ENCODE measurements at regions not wholly inside any gene's neighbourhood (a gene's known extent, or its start where the extent isn't known, plus 50 kb on each side); places are given as distances from the start of the nearest gene placed in this dataset.

- no peak overlapping the region for H3K9ac ChIP-seq (ENCODE audit: low read length)
- no peaks in the 10 kb centered on the region for H3K36me3 ChIP-seq (ENCODE audit: insufficient read depth, low read length)
- H3K79me2 ChIP-seq (ENCODE audit: low read length) = no peaks in the 10 kb centered on the region
- no peaks in the 10 kb centered on the region for H3K27me3 ChIP-seq (ENCODE audit: low read length)
- no peak for DNase-seq
- H3K4me2 ChIP-seq (ENCODE audit: low read depth, low read length, poor library complexity, severe bottlenecking) = no peak overlapping the region
- no peak overlapping the region for H3K27ac ChIP-seq (ENCODE audit: low read length)
- H3K9me3 ChIP-seq (ENCODE audit: low read length) = no peaks in the 10 kb centered on the region
- H2AFZ ChIP-seq (ENCODE audit: low read length) = no peak overlapping the region
- H3K4me1 ChIP-seq (ENCODE audit: low read length) = no peaks in the 10 kb centered on the region
- no peaks in the 10 kb centered on the region for H4K20me1 ChIP-seq (ENCODE audit: insufficient read depth, low read depth, low read length)
- no peaks in the 10 kb centered on the region for H3K9me2 ChIP-seq (replicated peaks; ENCODE audit: insufficient read depth, low read length)
- no peak overlapping the region for H3K4me3 ChIP-seq (ENCODE audit: low read length)
Observed at GRCh38 chr22:47797342-47797945, 1035.0 kb downstream of the TBC1D22A start.

- H3K9ac ChIP-seq (ENCODE audit: low read length) = no peak overlapping the region
- no peak for DNase-seq
Observed at GRCh38 chr22:47796128-47796908, 1033.9 kb downstream of the TBC1D22A start.

GRCh38 chr22:47795477-47796127 is 1033.2 kb downstream of the TBC1D22A start:
- Histone ChIP-seq H3K4me1 (ENCODE audit: low read length) (no peaks in the 10 kb centered on the region), H3K4me3 (ENCODE audit: low read length) (no peak overlapping the region), H2AFZ (ENCODE audit: low read length) (no peak overlapping the region), H3K36me3 (ENCODE audit: insufficient read depth, low read length) (no peaks in the 10 kb centered on the region), H3K27me3 (ENCODE audit: low read length) (no peaks in the 10 kb centered on the region), H3K4me2 (ENCODE audit: low read depth, low read length, poor library complexity, severe bottlenecking) (no peak overlapping the region), H3K9me3 (ENCODE audit: low read length) (no peaks in the 10 kb centered on the region), H3K79me2 (ENCODE audit: low read length) (no peaks in the 10 kb centered on the region), H3K9me2 (replicated peaks; ENCODE audit: insufficient read depth, low read length) (no peaks in the 10 kb centered on the region), H3K9ac (ENCODE audit: low read length) (no peak overlapping the region), H3K27ac (ENCODE audit: low read length) (no peak overlapping the region), H4K20me1 (ENCODE audit: insufficient read depth, low read depth, low read length) (no peaks in the 10 kb centered on the region)
- no peak for DNase-seq

More at GRCh38 chr22:47796128-47796908, 1033.9 kb downstream of the TBC1D22A start:
- no peak overlapping the region for H3K4me3 ChIP-seq (ENCODE audit: low read length)
- no peak overlapping the region for H3K4me2 ChIP-seq (ENCODE audit: low read depth, low read length, poor library complexity, severe bottlenecking)
- H3K27me3 ChIP-seq (ENCODE audit: low read length) = no peaks in the 10 kb centered on the region
- no peak overlapping the region for H2AFZ ChIP-seq (ENCODE audit: low read length)
- H3K4me1 ChIP-seq (ENCODE audit: low read length) = no peaks in the 10 kb centered on the region
- H3K79me2 ChIP-seq (ENCODE audit: low read length) = no peaks in the 10 kb centered on the region
- H3K36me3 ChIP-seq (ENCODE audit: insufficient read depth, low read length) = no peaks in the 10 kb centered on the region
- H3K27ac ChIP-seq (ENCODE audit: low read length) = no peak overlapping the region
- no peaks in the 10 kb centered on the region for H3K9me2 ChIP-seq (replicated peaks; ENCODE audit: insufficient read depth, low read length)
- no peaks in the 10 kb centered on the region for H4K20me1 ChIP-seq (ENCODE audit: insufficient read depth, low read depth, low read length)
- no peaks in the 10 kb centered on the region for H3K9me3 ChIP-seq (ENCODE audit: low read length)

GRCh38 chr22:47794851-47795250 is 1032.4 kb downstream of the TBC1D22A start:
- no peak for DNase-seq

GRCh38 chr22:47793304-47794101 is 1031.1 kb downstream of the TBC1D22A start:
- H3K4me3 ChIP-seq (ENCODE audit: low read length) = no peak overlapping the region
- H3K79me2 ChIP-seq (ENCODE audit: low read length) = no peaks in the 10 kb centered on the region
- H3K9ac ChIP-seq (ENCODE audit: low read length) = no peak overlapping the region
- H3K27ac ChIP-seq (ENCODE audit: low read length) = no peak overlapping the region
- H4K20me1 ChIP-seq (ENCODE audit: insufficient read depth, low read depth, low read length) = no peaks in the 10 kb centered on the region
- no peaks in the 10 kb centered on the region for H3K27me3 ChIP-seq (ENCODE audit: low read length)
- H3K9me3 ChIP-seq (ENCODE audit: low read length) = no peaks in the 10 kb centered on the region
- H3K4me2 ChIP-seq (ENCODE audit: low read depth, low read length, poor library complexity, severe bottlenecking) = no peak overlapping the region
- no peaks in the 10 kb centered on the region for H3K4me1 ChIP-seq (ENCODE audit: low read length)
- no peaks in the 10 kb centered on the region for H3K36me3 ChIP-seq (ENCODE audit: insufficient read depth, low read length)
- no peak for DNase-seq
- H2AFZ ChIP-seq (ENCODE audit: low read length) = no peak overlapping the region
- no peaks in the 10 kb centered on the region for H3K9me2 ChIP-seq (replicated peaks; ENCODE audit: insufficient read depth, low read length)

More at GRCh38 chr22:47794851-47795250, 1032.4 kb downstream of the TBC1D22A start:
- Histone ChIP-seq H3K4me2 (ENCODE audit: low read depth, low read length, poor library complexity, severe bottlenecking) (no peak overlapping the region), H3K9me3 (ENCODE audit: low read length) (no peaks in the 10 kb centered on the region), H4K20me1 (ENCODE audit: insufficient read depth, low read depth, low read length) (no peaks in the 10 kb centered on the region), H3K36me3 (ENCODE audit: insufficient read depth, low read length) (no peaks in the 10 kb centered on the region), H3K27me3 (ENCODE audit: low read length) (no peaks in the 10 kb centered on the region), H3K4me3 (ENCODE audit: low read length) (no peak overlapping the region), H2AFZ (ENCODE audit: low read length) (no peak overlapping the region), H3K79me2 (ENCODE audit: low read length) (no peaks in the 10 kb centered on the region), H3K9ac (ENCODE audit: low read length) (no peak overlapping the region), H3K9me2 (replicated peaks; ENCODE audit: insufficient read depth, low read length) (no peaks in the 10 kb centered on the region), H3K4me1 (ENCODE audit: low read length) (no peaks in the 10 kb centered on the region), H3K27ac (ENCODE audit: low read length) (no peak overlapping the region)

- no peaks in the 10 kb centered on the region for H3K9me3 ChIP-seq (ENCODE audit: low read length)
- no peaks in the 10 kb centered on the region for H3K4me1 ChIP-seq (ENCODE audit: low read length)
- H3K36me3 ChIP-seq (ENCODE audit: insufficient read depth, low read length) = no peaks in the 10 kb centered on the region
- H3K27ac ChIP-seq (ENCODE audit: low read length) = no peak overlapping the region
- H3K4me2 ChIP-seq (ENCODE audit: low read depth, low read length, poor library complexity, severe bottlenecking) = no peak overlapping the region
- H4K20me1 ChIP-seq (ENCODE audit: insufficient read depth, low read depth, low read length) = no peaks in the 10 kb centered on the region
- H3K27me3 ChIP-seq (ENCODE audit: low read length) = no peaks in the 10 kb centered on the region
- H2AFZ ChIP-seq (ENCODE audit: low read length) = no peak overlapping the region
- H3K9ac ChIP-seq (ENCODE audit: low read length) = no peak overlapping the region
- no peaks in the 10 kb centered on the region for H3K79me2 ChIP-seq (ENCODE audit: low read length)
- no peak for DNase-seq
- H3K9me2 ChIP-seq (replicated peaks; ENCODE audit: insufficient read depth, low read length) = no peaks in the 10 kb centered on the region
- H3K4me3 ChIP-seq (ENCODE audit: low read length) = no peak overlapping the region
Observed at GRCh38 chr22:47789171-47789570, 1026.7 kb downstream of the TBC1D22A start.

- H3K79me2 ChIP-seq (ENCODE audit: low read length) = no peaks in the 10 kb centered on the region
- H3K4me1 ChIP-seq (ENCODE audit: low read length) = no peaks in the 10 kb centered on the region
- no peak overlapping the region for H3K27ac ChIP-seq (ENCODE audit: low read length)
- H3K4me3 ChIP-seq (ENCODE audit: low read length) = no peak overlapping the region
- no peaks in the 10 kb centered on the region for H3K9me3 ChIP-seq (ENCODE audit: low read length)
- no peak overlapping the region for H3K9ac ChIP-seq (ENCODE audit: low read length)
- no peaks in the 10 kb centered on the region for H4K20me1 ChIP-seq (ENCODE audit: insufficient read depth, low read depth, low read length)
- DNase-seq = no peak
- H3K27me3 ChIP-seq (ENCODE audit: low read length) = no peaks in the 10 kb centered on the region
- no peak overlapping the region for H3K4me2 ChIP-seq (ENCODE audit: low read depth, low read length, poor library complexity, severe bottlenecking)
- H2AFZ ChIP-seq (ENCODE audit: low read length) = no peak overlapping the region
- H3K36me3 ChIP-seq (ENCODE audit: insufficient read depth, low read length) = no peaks in the 10 kb centered on the region
- H3K9me2 ChIP-seq (replicated peaks; ENCODE audit: insufficient read depth, low read length) = no peaks in the 10 kb centered on the region
Observed at GRCh38 chr22:47788461-47788860, 1026.0 kb downstream of the TBC1D22A start.

Measured in Karpas-422 (cell line).